GM18867 (cell line): ENCODE measurements at regions not wholly inside any gene's neighbourhood (a gene's known extent, or its start where the extent isn't known, plus 50 kb on each side); places are given as distances from the start of the nearest gene placed in this dataset.
"Not testable (repeated sequence)": the region's sequence is repeated elsewhere in the genome, so short reads cannot be mapped to it uniquely, and the experiment has no call there.

Experiments
- ATAC-seq: cut with Tn5 transposase; IDR thresholded peaks from one replicate; pipeline ENCODE4 v1.9.1; 2021; ENCODE audit warnings: mild to moderate bottlenecking, moderate library complexity; ENCODE audit not compliant: unreplicated experiment

DNA sequence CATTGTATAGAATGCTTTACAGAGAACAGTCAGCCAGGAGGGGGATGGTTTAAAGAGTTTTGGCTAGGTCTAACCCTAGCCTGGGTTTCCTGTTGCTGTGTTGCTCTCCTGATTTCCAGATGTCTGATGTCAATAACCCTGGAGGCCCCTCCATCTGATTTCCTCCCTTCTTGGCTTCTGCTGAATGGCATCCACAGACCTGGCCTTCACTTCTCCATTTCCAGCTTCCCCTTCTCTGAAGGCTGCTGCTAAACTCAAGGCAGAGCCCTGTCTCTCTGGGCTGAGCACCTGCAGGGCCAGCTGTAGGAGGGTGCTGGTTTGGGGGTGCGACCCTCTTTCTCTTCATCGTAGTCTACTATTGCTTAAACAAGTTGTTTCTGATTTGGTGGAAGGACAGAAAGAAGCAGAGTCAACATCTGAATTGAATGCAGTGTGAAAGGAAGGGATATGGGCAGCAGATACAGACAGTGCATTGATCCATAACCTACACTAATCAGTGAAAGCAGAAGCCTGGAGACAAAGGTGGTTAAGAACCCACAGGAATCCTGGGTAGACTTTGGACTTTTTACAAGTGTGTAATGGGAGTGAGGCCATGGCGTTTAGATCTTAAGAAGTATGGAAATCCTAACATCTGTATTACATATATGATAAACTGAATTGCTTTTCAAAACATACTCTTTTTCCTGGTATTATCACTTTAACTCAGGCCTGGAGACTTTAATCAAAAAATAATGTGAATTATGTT, 153.6 kb downstream of the HRH4 start:
- no peak for ATAC-seq

- no peak for ATAC-seq
These were observed 156.2 kb downstream of the HRH4 start for GRCh38 chr18:24616653-24617052.

- not testable (repeated sequence) for ATAC-seq
These were observed 164.0 kb downstream of the HRH4 start for GRCh38 chr18:24624421-24624820.

DNA sequence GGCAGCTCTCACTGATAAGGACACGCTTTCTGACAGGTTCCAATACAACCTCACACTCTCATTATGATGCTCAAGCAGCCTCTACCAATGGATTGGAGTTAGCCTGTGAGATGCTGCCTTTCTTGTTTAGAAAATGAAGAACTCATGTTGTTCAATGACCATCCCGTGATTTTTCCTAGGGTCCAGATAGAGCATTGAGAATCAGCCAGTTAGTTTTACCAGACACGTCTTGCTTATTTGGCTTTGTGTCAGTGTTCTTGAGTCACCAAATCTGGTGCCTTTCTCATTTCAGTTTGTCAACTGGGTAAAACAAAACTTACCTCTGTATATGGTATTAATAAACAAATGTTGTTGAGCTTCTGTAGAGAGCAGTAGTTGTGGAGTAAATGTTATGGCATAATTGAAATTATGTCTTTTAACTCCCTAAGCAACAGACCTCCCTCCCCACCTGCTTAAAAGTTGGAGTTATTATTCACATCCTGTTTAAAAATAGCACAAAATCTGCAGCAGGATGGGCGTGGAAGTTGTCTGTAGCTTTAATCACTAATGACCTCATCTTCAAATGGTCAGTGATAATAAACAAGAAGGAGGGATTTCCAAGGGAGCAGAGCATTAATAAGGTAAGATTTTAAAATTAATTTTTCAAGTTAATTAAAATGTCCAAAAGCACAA, 167.3 kb downstream of the HRH4 start:
- no peak for ATAC-seq

DNA sequence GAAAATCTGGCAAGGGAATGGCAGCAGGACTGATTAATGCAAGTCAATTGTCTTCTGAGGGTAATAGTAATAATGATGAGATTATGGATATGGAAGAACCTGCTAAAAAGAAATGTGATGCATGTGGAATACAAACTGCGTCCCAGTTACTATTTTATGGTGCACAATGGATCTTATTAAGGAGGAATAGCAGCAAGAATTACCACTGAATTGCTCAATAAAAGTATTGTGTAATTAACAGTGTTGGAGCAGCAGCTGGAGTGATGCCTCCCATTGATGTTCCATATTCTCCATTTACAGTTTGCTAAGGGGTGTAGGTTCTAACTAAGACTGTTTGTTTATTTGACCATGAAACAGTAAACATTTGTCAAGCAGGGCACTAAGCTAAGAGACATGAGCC, 167.9 kb downstream of the HRH4 start:
- no peak for ATAC-seq

GRCh38 chr18:24629921-24630320, 169.5 kb downstream of the HRH4 start:
- ATAC-seq = no peak

GRCh38 chr18:24630346-24630880, 170.0 kb downstream of the HRH4 start:
- no peak for ATAC-seq

GRCh38 chr18:24631243-24632025, 171.0 kb downstream of the HRH4 start:
- ATAC-seq = no peak

DNA sequence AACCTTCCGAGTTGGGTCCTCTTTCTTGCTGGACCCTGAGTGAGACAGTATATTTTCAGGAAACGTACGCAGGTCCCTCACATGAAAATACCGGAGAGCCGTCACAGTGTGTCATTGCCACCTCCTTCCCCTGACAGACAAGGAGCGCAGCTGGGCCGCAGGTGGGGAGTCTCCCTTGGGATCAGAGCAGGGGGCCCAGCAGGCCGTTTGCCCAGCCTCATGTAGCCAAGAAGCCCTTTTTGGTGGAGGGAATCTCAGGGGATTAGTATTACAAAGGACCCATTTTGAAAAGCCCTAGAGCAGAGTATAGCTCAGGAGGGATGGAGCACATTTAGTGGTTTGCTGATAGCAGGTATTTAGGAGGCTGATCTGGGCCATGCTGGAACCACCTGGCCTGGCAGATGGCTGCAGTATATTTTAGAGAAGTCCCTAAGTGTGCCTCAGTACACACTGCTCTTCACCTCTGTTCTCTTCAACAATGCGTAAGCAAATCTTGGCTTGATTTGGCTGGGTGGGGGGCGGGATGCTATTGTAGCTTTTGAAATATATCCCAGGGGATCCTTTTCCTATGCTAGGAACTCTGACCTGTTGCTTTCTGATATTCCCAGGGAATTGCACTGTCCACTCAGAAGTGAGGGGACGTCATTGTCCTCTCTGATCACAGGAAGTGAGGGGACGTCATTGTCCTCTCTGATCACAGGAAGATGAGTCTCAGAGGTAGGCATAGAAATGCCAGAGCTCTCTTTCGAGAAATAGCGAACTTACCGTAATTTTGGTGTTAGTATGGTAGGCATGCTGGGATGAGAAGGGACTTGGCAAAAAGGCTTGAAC, 171.9 kb downstream of the HRH4 start:
- ATAC-seq = no peak

DNA sequence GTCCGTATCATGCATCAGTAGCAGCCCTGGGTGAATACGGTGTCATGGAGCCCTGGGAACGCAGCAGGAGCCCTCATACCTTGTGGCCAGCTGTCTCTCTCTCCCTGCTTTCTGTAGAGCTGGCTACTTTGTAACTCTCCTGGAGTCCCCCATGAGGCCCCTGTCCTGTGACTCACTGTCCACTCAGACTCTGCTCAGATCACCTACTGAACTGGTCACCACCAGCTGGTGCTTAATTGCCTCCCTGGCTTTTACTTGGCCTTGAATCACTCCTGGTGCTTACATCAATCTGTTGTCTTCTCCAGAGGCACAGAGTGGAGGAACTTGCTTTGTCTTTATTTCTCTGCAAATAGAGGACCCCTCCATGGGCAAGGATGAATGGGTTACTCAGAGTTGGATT, 172.7 kb downstream of the HRH4 start:
- no peak for ATAC-seq

DNA sequence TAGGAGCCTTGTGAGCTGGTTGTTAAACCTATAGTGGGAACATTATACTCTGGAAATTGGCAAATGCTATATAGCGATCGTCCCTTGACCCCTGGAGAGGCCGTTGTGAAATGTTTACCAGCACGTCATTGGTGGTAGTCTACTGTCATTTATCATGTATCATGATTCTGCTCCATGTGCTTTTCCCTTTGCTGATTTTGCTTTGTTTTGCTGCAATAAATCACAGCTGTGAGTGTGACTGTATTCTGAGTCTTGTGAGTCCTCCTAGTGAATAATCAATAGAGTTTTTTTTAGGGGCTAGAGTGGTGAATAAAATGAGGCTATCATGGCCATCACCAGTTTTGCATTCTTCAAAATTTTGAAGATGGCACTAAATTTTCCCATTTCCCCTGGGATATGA, 189.1 kb downstream of the HRH4 start:
- no peak for ATAC-seq

GRCh38 chr18:24651434-24651833, 191.0 kb downstream of the HRH4 start:
- ATAC-seq = no peak

DNA sequence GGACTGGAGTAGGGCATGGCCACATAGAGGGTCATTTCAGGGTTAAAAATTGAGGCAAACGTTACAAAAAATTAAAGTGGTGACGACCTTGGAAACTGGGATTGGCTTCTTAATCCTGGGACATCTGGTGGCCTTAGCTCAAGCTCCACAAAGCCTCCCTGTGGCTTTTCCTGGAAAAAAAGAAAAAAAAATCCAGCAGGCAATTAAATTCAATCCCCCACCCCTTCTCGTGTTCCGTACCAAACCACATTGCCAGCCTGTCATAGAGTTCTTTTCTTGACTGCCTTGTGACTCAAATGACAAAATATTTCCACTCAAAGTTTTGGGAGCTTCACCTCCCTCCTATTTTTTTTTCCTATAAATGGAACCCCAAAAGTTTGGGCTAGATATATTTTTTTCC, 195.6 kb downstream of the HRH4 start:
- ATAC-seq = no peak

GRCh38 chr18:24656551-24657443, 196.4 kb downstream of the HRH4 start:
- no peak for ATAC-seq

DNA sequence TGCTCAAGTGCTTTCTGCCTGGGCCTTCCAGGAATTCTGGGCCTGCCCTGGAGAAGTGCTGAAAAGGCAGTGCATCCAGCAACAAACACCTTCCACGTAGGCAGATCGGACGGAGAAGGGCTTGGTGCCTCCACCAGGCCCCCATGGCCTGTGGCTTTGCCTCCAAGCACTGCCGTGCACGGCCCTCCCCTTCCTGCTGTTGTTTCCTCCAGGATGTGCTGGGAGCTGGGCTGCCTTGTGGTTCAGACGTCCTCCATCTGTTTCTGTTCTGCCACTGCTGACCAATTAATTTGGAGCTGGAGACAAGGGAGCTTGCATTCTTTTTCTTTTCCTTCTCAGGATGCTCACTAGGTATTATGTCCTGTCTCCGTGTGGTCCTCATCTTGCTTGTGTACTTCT, 197.0 kb downstream of the HRH4 start:
- no peak for ATAC-seq

GRCh38 chr18:24658302-24658701, 197.9 kb downstream of the HRH4 start:
- no peak for ATAC-seq

GRCh38 chr18:24659827-24660720, 199.6 kb downstream of the HRH4 start:
- ATAC-seq = peak; percentile 86

DNA sequence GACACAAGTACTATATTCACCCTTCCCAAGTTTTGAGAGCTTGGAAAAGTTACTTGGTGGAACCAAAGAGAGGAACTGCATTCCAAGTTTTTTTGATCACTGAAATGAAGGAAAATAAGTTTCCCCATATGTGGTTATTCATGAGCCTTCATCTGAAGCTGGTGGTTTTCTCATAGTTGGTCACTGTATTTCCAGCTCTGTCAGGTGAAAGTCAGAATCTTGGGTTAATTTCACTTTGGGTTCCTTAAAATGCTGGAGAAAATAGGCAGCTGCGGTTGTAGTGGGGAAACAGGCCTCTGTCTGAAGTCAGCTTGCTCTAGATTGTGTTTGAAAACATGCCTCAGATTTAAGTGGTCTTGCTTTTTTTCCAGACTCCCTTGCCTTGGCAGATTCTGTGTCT, 200.5 kb downstream of the HRH4 start:
- no peak for ATAC-seq

DNA sequence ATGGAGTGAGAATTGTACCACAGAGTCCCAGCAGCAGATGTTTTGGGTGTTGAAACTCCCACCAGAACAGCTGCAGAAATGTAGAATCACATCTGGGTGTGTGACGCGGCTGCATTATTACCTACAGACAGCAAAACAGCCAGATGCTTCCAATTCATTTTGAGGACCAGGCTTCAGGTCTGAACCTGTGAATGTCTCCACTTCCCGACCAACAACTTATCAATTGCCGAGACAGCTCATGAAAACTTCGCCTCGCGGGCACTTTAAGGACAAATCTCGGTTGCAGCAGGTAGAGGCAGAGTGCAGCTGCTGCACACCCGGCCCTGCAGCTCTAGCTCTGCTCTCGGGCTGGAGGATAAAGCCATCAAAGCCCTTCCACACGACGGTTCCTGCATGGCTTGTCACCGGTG, 202.0 kb downstream of the HRH4 start:
- no peak for ATAC-seq
